Left kidney (tissue), 1 donor: ENCODE measurements at regions not wholly inside any gene's neighbourhood (a gene's known extent, or its start where the extent isn't known, plus 50 kb on each side); places are given as distances from the start of the nearest gene placed in this dataset.
"Not testable (repeated sequence)": the region's sequence is repeated elsewhere in the genome, so short reads cannot be mapped to it uniquely, and the experiment has no call there.

Experiments used
- DNase-seq: peaks from one replicate; pipeline ENCODE4 v3.0.0-alpha.2; 2013

DNA sequence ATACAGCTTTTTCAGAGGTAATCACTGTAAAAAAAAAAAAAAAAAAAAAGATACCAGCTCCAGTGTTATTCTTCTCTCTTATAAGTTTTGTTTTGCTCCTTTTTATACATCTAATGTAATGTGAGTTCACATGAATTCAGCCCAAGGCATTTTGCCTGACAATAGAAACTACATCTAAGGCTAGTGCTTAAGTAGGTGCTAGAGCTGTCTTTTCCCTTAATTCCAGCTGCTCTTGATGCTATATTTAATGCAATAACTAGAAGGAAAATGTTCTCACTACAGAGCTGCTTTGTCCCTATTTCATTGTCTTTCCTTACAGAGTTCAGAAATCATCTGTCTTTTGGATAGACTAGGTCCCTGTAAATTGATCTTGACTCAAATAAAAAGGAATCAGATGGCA lies 150.1 kb downstream of the NAA11 start:
- no peak for DNase-seq

DNA sequence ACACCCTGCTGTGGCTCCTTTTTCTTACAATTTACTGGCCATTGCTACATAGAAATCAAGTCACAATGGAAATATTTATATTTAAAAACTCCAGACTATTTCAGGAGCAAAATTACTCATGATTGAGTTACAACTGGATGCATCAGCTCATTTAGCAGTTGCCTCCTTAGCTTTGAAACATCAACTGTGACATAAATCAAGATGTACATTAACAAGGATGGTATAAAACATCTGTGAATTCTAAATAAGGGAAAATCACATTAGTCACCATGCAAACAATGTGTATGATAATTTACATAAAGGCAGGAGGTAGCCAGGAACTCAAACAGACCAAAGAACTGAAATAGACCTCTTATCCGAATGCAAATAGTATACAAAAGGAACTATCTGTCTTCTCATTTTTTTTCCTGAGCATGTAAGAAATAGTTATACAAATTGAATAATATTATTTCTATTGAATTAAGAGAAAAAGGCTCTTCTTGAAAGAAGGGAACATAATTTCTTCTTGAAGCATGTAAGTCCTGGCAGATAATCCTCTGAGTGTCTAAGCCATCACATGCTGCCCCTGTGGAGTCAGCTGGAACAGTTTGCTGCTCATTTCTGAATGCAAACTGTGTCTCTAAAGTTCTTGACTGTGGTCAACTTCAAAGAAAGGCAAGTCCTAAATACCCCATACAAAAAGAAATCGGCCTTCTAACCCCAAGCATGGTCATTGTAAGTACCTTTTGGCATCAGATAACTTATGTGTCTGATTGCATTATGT lies 151.2 kb downstream of the NAA11 start:
- no peak for DNase-seq

DNA sequence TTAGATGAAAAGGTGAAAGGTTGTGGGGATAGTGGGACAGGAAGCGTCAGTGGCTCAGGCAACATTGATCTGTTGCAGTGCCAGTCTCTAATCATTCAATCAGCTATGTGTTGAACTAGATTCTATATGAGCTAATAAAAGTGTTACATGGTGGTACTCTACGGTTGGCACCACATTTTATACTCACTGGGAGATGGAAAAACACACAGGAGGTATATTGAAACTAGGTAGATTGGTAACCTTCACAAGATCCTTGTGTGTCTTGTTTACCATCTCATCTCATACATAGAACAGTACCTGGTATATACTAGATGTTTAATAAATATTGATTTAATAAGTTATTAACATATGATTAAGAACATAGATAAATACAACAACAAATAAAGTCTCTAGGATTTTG lies 152.7 kb downstream of the NAA11 start:
- DNase-seq: no peak

DNA sequence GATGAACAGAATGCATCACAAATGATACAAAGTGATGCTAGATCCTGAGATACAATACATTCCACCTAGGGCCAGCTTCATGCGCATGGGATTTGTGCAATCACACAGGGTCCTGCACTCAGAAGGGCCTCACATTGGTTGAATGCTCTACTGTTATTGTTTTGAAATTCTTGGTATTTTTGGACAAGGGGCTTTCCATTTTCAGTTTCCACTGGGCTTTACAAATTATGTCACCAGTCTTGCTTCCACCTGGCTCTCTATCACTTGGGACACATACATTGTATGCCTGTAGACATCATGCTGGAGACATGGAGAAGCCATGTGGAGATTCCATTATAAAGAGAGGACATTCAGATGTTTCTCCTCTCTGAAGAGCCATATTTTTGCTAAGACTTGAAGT lies 155.8 kb downstream of the NAA11 start:
- DNase-seq: no peak

DNA sequence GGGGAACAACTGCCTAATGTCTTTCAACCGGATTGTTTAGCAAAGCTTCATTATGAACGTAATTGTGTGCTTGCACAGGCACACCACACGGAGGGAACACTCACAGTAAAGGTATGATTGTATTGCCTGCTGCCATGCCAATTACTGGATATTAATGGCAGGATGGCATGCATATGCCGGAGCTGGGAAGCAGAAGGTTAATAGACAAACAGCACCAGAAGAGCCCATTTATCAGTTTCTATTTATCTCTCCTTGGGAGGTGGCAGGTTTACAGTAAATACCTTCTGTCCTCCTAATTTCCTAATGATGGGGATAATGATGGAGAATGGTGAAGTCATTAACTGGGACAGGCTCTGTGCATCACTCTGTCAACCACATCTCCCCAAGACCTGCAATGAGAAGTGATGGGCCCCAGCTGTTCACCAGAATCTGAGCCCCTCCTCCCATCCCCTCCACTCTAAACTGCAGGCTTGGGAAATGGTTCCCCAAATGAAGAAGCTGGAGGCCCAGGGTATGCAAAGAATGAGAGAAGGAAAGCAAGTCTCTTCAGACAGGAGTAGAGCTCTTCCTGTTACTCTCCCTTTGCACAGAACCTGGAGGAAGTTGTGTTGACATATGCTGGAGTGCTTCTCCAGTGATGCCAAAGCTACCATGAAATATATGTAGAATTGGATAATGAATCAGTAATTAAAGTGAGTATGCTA lies 160.8 kb downstream of the NAA11 start:
- no peak for DNase-seq

DNA sequence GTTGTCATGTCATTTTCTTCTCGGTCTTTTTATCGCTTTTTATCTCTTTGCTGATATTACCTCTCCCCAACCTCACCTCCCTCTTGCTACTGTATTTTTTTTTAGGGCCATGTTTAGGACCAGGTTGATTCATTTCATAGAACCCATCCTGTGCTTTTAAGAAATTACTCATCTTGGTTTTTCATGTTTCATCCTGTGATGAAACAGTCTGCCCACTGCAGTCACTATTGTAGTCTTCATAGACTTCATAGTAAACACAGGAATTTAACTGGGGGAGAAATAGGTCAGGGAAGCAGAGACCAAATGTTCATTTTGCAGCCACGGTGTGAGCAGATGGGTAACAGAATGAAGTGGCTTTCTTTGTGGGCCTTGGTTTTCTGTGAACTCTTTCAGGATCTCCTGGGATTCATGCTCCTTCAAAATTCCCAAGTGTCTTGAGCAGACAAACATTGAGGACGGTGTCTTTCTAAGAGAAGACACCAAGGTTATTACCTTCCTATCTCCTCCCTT lies 161.8 kb downstream of the NAA11 start:
- DNase-seq: no peak

DNA sequence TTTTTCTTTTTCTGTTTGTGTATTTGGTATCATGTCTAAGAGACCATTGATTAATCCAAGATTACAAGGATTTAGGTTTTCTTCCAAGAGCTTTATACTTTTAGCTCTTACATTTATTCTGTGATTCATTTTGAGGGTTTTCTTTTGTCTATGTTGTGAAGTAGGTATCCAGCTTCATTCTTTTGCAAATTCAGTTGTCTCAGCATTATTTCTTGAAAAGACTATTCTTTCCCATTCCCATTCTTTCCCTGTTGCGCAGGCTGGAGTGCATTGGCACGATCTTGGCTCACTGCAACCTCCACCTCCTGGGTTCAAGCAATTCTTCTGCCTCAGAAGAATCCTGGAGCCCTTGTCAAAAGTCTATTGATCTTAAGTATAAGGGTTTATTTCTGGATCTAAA lies 164.9 kb downstream of the NAA11 start:
- no peak for DNase-seq

DNA sequence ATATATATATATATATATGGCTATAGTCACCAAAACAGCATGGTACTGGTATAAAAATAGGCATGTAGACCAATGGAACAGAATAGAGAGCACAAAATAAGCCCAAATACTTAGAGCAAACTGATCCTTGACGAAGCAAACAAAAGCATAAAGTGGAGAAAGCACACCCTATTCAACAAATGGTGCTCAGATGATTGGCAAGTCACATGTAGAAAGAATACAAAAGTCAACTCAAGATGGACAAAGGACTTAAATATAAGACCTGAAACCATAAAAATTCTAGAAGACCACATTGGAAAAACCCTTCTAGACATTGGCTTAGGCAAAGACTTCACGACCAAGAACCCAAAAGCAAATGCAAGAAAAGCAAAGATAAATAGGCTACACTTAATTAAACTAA lies 167.2 kb downstream of the NAA11 start:
- not testable (repeated sequence) for DNase-seq

DNA sequence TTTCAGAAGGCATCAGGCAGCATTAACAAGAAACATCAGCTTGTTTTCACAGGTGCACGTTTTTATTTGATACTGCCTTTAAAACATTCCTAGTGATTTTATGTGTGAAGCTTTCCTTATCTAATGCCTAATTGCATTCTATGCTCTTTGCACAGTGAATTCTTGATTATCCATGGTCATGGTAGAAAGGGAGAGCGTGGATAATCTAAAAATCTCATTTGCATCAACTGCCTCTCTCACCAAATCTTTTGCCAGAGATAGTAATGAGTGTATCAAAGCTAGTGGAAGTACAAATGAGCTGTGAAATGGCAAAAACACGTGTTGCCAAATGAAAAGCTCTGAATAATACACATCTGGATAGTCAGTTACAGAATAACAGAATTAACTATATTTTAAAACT lies 170.5 kb downstream of the NAA11 start:
- no peak for DNase-seq

DNA sequence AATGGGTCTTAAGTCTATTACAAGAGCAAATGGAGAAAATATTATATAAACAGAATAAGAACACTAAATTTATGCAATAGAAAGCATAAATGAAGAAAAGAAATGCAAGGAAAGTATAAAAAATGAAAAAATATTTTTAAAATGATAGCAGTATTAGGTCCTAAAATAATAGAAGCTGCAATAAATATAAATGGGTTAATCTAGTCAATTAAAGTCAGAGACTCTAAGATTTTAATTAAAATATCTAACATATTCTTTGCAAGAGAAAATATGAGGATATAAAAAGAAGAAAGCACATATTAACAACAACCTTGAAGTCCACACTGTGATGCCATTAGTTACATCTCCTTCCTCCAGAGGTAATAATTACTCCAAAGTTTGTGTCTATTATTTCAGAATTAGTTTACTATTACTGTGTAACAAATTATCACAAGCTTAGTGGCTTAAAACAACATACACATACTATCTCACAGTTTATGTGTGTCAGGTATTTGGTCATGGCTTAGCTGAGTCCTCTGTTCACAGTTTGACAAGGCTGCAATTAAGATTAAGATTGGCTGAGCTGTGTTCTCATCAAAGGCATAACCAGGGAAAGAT lies 174.9 kb downstream of the NAA11 start:
- DNase-seq: no peak

DNA sequence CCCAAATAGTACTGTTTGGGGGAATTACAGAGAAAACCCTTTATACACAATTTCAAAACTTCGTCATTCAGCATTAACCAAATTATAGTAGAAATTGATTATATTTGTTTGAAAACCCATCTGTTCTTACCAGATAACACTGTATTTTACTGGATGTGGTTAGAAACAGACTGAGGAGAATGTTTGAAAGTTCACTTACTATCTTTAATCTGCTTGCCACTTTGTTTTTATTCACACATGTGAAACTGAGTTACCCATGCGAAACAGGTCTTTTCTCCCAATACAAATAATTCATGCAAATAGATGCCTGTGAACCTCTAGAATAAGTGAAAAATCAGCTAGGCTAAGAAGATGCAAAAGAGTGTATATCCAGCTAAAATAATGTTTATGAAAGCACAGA lies 177.5 kb downstream of the NAA11 start:
- no peak for DNase-seq

DNA sequence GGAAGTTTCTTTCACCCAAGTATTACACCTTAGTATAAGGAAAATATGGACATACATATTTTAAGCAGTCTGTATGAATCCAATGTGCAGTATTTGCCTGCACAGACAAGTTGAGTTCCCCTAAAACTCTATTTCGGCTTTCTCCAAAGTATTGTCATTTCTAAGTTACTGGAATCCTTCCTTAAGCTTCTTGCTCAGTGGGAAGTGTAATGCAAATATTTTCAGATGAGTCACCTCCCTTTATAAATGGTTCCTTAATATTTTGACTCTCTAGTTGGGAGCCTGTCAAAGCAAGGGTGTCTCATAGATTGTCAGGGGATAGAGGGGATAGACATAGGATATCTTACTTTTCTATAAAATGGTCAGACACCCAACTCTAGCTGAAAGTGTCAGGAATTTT lies 178.6 kb downstream of the NAA11 start:
- no peak for DNase-seq

DNA sequence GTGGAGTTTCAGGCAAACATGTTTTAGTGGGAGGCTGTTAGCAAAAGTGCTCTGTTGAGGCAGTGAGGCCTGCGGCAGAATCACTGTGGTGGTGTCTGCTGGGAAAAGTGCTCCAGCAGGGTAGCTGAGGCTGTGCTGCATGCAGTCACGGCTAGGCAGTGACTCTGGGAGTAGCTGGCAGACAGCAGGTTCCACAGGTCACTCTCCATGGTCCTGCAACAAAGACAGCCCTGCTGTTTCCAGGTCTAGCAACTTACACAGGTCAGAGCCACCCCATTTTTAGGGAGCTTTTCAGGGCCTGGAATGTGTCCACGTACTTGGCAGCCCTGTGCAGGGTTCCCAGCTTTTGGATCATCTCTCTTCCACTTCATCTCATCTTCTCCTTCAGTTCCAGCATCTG lies 184.3 kb downstream of the NAA11 start:
- peak; percentile 12 for DNase-seq

DNA sequence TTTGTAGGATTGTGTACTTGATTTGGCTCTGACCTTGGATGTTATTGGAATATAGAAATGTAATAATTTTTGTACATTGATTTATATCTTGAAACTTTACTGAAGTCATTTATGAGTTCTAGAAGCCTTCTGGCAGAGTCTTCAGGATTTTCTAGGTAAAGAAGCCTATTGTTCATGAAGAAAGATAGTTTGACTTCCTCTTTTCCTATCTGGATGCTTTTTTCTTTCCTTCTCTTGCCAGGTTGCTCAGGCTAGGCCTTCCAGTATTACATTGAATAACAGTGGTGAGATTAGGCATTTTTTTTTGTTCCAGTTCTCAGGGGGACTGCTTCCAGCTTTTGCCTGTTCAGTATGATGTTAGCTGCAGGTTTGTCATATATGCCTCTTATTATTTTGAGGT lies 191.1 kb downstream of the NAA11 start:
- no peak for DNase-seq

DNA sequence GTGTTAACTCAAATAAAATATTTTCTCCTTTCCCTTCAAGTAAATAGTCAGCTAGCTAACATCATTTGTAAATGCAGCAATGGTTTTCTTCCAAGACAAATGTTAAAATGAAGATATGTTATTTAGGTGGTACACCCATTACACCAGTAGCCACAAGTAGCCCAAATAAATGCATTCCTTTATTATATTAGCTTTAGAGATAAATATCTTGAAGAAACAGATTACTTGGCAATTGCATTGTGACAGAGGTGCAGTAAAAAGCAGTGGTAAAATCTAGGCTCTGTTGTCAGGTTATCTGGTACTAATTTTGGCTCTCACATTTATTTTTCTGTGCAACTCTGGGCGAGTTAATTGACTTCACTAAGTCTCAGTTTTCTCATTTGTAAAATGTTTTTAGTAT lies 193.0 kb downstream of the NAA11 start:
- no peak for DNase-seq

DNA sequence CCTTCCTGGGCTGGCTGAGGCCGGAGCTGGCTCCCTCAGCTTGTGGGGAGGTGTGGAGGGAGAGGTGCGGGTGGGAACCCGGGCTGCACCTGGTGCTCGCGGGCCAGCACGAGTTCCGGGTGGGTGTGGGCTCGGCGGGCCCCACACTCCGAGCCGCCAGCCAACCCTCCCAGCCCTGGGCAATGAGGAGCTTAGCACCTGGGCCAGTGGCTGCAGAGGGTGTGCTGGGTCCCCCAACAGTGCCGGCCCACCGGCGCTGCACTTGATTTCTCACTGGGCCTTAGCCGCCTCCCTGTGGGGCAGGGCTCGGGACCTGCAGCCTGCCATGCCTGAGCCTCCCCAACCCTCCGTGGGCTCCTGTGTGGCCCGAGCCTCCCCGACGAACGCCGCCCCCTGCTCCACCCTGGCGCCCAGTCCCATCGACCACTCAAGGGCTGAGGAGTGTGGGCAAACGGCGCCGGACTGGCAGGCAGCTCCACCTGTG lies 182.7 kb upstream of the PAQR3 start:
- DNase-seq: no peak

DNA sequence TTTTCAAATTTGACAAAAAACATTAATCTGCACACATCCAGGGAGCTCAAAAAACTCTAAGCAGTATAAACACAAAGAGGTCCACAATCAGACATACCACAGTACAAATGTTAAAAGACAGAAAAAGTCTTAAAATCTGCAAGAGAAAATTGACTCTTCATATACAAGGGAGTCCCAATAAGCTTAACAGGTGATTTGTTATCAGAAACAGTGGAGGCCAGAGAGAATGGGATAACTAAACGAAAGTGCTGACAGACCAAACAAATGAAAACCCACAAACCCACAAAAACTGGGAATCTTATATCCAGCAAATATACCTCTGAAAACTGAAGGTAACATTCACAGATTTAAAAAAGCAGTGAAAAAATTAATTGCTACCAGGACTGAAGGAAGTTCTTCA lies 182.0 kb upstream of the PAQR3 start:
- no peak for DNase-seq

DNA sequence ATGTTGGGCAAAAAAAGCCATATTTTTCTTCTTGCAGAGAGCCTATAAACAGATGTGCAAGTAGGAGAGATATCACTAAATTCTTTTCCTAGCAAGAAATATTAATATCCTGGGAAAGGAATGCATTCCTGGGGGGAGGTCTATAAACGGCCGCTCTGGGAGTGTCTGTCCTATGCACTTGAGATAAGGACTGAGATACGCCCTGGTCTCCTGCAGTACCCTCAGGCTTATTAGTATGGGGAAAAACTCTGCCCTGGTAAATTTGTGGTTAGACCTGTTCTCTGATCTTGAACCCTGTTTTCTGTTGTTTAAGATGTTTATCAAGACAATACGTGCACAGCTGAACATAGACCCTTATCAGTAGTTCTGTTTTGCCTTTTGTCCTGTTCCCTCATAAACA lies 177.8 kb upstream of the PAQR3 start:
- not testable (repeated sequence) for DNase-seq

DNA sequence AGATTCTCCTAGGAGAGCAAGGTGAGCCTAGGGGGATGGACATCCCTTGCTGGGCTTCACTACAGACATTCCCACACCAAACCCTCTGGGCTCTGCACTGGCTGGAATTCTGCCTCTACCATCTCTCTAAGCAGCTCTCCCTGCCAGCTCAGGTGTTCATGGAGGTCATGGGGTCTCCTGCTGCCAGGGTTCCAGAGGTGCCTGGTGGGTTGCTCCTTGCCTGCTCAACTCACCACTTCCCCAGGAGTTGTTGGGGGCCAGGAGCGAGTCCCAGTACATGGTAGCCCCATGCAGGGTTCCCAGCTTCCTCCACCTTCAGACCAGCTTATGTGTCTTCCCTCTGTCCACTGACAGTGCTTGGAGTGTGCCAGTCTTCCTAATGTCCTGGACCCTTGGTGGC lies 167.8 kb upstream of the PAQR3 start:
- DNase-seq: no peak

DNA sequence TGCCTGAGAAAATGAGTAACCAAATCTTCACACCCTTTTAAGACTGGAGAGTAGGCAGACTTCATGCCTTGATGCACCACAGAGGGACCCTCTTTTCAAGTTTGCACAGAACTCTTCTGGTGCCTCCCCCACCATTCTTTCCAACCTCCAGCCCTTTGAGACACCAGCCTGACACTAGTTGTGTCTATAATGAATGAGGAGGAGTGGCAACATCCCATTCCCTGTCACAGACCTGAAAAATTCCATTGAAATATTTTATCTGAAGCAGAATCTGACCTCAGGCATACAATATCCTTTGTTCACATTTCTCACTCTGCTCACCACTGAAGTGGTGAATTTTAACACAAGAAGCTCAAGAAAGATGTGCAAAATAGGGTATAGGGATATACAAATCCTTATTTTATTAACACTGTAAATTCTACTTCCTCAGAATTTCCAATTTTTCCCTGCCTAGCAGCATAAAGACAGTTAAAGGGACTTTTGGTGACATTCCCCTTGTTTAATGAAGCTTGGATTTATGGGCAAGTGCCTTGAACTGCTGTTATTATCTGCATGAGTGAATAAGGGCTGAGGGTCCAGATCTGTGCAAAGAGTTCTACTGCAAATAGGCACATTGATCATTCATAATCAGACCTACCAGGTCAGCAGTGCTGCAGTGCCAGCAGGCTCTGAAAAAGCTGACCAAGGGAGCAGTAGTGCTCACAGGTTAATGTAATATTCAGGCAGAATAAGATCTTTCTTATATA lies 149.9 kb upstream of the PAQR3 start:
- DNase-seq: peak; percentile 22

DNA sequence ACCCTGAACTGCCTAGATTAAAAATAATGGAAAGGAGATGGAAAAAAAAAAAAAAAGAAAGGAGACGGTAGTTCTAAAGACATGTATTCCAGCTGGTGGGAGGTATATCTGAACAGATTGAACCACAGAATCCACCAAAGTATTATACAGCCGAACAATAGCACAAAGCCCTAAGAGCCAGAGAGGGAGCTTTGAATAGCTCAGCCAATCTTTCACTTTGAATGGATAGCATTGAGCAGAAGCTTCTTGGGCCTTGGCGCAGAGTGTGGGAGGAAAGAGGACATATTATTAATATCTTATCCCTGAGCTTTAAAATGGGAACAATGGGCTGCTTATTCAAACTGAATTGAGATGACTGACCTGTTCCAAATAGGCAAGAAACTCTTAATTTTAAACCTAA lies 147.8 kb upstream of the PAQR3 start:
- DNase-seq: no peak

DNA sequence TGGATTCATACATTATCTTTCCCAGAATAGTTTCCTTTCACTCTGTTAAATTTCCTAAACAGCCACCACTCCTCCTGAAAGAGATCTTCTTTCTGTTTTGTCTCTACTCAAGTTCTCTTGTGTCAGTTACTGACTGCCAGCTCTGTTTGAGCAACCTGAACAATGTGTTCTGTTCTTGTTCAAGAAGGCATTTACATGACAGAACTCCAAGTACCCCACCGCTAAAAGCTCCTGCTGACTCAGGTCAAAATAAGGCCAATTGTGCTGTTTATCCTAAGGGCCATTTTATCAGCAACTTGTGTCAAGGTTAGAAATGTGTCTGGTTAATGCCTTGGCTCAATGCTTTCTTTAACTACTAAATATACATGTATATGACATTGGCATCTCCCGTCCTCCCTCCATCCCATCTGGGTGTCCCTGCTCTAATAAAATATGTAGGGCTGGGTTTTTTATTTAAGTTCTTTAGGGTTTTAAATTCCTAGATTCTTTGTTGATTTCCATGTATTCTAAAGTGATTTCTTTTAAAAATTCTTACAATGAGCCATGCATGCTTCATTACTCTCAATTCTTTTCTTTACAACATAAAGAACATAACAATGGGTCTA lies 144.3 kb upstream of the PAQR3 start:
- no peak for DNase-seq
